Liver (tissue), 8 donors: ENCODE measurements at regions not wholly inside any gene's neighbourhood (a gene's known extent, or its start where the extent isn't known, plus 50 kb on each side); places are given as distances from the start of the nearest gene placed in this dataset.

Experiments
- DNase-seq: peaks from one replicate; pipeline ENCODE4 v3.0.0-alpha.2; 2017; ENCODE audit warnings: low spot score
- H3K27ac ChIP-seq, 2 donors: one replicate each; pipeline ENCODE4 v1.7.0; 2013; ENCODE audit warnings: inconsistent platforms in 2 of 2, low read length in 2 of 2, control low read depth in 1 of 2, low read depth in 1 of 2, mild to moderate bottlenecking in 1 of 2
- H3K27me3 ChIP-seq, 4 donors: one replicate each; pipeline versions ENCODE4 v1.6.1 to v1.7.0; 2013; ENCODE audit warnings: low read length in 3 of 4, inconsistent platforms in 1 of 4, mild to moderate bottlenecking in 1 of 4, moderate library complexity in 1 of 4; ENCODE audit not compliant: control insufficient read depth in 4 of 4, insufficient read depth in 4 of 4
- H3K36me3 ChIP-seq, 4 donors: one replicate each; pipeline versions ENCODE4 v1.6.1 to v1.7.0; 2013; ENCODE audit warnings: low read length in 3 of 4, mild to moderate bottlenecking in 3 of 4, low read depth in 1 of 4, moderate library complexity in 1 of 4; ENCODE audit not compliant: control insufficient read depth in 4 of 4, insufficient read depth in 3 of 4
- H3K4me1 ChIP-seq, 4 donors: one replicate each; pipeline versions ENCODE4 v1.6.1 to v1.7.0; 2013; ENCODE audit warnings: low read length in 3 of 4, mild to moderate bottlenecking in 3 of 4, moderate library complexity in 1 of 4; ENCODE audit not compliant: control insufficient read depth in 4 of 4, insufficient read depth in 4 of 4
- H3K4me3 ChIP-seq, 3 donors: one replicate each; pipeline versions ENCODE4 v1.6.1 to v1.7.0; 2013; ENCODE audit warnings: low read length in 3 of 3, control low read depth in 1 of 3, low read depth in 1 of 3, mild to moderate bottlenecking in 1 of 3
- H3K9ac ChIP-seq, 2 donors: one replicate each; pipeline ENCODE4 v1.7.0; 2013; ENCODE audit warnings: low read length in 2 of 2, mild to moderate bottlenecking in 2 of 2, moderate library complexity in 2 of 2, control low read depth in 1 of 2, low read depth in 1 of 2
- H3K9me3 ChIP-seq, 4 donors: one replicate each; pipeline versions ENCODE4 v1.6.1 to v1.7.0; 2013; ENCODE audit warnings: low read length in 3 of 4; ENCODE audit not compliant: control insufficient read depth in 4 of 4
- EGR1 ChIP-seq, 2 donors: IDR thresholded peaks; 2 replicates each; pipeline ENCODE4 v1.6.1; 2016 to 2018; ENCODE audit warnings: antibody characterized with exemption in 2 of 2, low read depth in 2 of 2
- FOXA1 ChIP-seq: IDR thresholded peaks from 2 replicates; pipeline ENCODE4 v1.6.1; 2016; ENCODE audit warnings: antibody characterized with exemption
- FOXA2 ChIP-seq: IDR thresholded peaks from 2 replicates; pipeline ENCODE4 v1.6.1; 2016; ENCODE audit warnings: antibody characterized with exemption
- HNF4G ChIP-seq: IDR thresholded peaks from 2 replicates; pipeline ENCODE4 v1.6.1; 2016; ENCODE audit warnings: antibody characterized with exemption
- NR2F2 ChIP-seq: IDR thresholded peaks from 2 replicates; pipeline ENCODE4 v1.6.1; 2016; ENCODE audit warnings: antibody characterized with exemption
- RAD21 ChIP-seq, 2 donors: IDR thresholded peaks; 2 replicates each; pipeline ENCODE4 v1.6.1; 2016; ENCODE audit warnings: antibody characterized with exemption in 2 of 2, mild to moderate bottlenecking in 2 of 2
- WGBS: extraction: QIAGEN DNeasy Blood & Tissue Kit; methylation state at CpG from one replicate; pipeline ENCODE4 v1.1.7; 2013; 5-methylcytosine and 5-hydroxymethylcytosine counted together
- TF ChIP-seq, protein P1 (sequence below): IDR thresholded peaks from 2 replicates; pipeline ENCODE4 v1.6.1; 2016; ENCODE audit warnings: antibody characterized with exemption
- TF ChIP-seq, protein P2 (sequence below): IDR thresholded peaks from 2 replicates; pipeline ENCODE4 v1.6.1; 2016; ENCODE audit warnings: antibody characterized with exemption, mild to moderate bottlenecking
- TF ChIP-seq, protein P3 (sequence below): fragments of 150-350 bp; IDR thresholded peaks from 2 replicates; pipeline ENCODE4 v1.5.1; 2017; ENCODE audit warnings: improper control_type of control experiment, low read depth, low read length; ENCODE audit not compliant: missing input control
- TF ChIP-seq, protein P4 (sequence below): IDR thresholded peaks from 2 replicates; pipeline ENCODE4 v1.6.1; 2016; ENCODE audit warnings: antibody characterized with exemption
- donor health status: healthy.
- donor health status: healthy.
- donor health status: healthy.
- donor health status: healthy.
- donor health status: healthy.

DNA sequence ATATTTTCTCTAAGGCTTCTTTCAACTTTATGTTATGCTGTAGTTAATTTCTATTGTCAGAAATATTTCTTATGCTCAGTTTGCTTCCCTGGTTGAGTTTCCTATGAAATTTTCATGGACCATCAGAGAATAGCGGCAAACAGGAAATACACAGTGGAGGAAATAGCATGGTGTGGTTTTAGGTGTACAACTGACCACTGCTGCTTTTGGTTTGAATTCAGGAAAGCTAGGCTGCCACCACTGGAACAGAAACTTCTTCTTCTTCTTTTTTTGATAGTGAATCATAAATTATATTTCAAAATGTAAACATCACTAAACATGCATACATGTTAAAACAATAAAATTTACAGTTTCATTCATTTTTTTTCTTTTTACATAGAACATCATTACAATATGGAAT is 316.6 kb upstream of the TGFBR2 start:
- Histone ChIP-seq H3K4me3 (no peak overlapping the region), H3K27me3 (no peaks in the 10 kb centered on the region), H3K9me3 (no peaks in the 10 kb centered on the region), H3K36me3 (no peaks in the 10 kb centered on the region), H3K9ac (no peak overlapping the region), H3K27ac (no peak overlapping the region), H3K4me1 (peaks cover 0 to 7% (median 2%) of the 10 kb centered on the region in 4 donors)
- TF ChIP-seq FOXA1 (no peak), HNF4G (no peak), RAD21 (IDR thresholded peaks at IDR 0.05) (no peak), EGR1 (IDR thresholded peaks at IDR 0.05; ENCODE audit: low read depth in 2 of 2) (no peak)
- TF ChIP-seq, protein P1, sequence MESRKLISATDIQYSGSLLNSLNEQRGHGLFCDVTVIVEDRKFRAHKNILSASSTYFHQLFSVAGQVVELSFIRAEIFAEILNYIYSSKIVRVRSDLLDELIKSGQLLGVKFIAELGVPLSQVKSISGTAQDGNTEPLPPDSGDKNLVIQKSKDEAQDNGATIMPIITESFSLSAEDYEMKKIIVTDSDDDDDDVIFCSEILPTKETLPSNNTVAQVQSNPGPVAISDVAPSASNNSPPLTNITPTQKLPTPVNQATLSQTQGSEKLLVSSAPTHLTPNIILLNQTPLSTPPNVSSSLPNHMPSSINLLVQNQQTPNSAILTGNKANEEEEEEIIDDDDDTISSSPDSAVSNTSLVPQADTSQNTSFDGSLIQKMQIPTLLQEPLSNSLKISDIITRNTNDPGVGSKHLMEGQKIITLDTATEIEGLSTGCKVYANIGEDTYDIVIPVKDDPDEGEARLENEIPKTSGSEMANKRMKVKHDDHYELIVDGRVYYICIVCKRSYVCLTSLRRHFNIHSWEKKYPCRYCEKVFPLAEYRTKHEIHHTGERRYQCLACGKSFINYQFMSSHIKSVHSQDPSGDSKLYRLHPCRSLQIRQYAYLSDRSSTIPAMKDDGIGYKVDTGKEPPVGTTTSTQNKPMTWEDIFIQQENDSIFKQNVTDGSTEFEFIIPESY: no peak
- WGBS: 66% methylated on average over 1 of the region's 1 CpG
- no peak for DNase-seq

DNA sequence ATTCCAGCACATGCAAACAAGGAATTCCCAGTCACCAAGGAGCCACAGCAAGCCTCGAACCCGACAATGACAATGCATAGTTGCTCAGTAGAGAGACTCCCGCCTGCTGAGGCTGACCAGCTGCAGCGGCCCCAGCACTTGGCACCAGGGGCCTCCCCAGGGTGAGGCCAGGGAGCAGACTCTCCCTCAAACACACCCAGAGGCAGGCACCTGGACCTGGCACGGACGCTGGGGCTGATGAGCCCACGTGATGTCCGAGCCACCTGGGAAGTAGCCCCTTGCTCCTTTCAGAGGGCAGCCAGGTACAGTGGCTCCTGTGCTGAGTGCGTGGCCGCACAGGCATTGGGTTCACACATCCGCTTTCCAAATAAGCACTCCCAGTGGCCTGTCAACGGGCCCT is 315.9 kb upstream of the TGFBR2 start:
- TF ChIP-seq, protein P2, sequence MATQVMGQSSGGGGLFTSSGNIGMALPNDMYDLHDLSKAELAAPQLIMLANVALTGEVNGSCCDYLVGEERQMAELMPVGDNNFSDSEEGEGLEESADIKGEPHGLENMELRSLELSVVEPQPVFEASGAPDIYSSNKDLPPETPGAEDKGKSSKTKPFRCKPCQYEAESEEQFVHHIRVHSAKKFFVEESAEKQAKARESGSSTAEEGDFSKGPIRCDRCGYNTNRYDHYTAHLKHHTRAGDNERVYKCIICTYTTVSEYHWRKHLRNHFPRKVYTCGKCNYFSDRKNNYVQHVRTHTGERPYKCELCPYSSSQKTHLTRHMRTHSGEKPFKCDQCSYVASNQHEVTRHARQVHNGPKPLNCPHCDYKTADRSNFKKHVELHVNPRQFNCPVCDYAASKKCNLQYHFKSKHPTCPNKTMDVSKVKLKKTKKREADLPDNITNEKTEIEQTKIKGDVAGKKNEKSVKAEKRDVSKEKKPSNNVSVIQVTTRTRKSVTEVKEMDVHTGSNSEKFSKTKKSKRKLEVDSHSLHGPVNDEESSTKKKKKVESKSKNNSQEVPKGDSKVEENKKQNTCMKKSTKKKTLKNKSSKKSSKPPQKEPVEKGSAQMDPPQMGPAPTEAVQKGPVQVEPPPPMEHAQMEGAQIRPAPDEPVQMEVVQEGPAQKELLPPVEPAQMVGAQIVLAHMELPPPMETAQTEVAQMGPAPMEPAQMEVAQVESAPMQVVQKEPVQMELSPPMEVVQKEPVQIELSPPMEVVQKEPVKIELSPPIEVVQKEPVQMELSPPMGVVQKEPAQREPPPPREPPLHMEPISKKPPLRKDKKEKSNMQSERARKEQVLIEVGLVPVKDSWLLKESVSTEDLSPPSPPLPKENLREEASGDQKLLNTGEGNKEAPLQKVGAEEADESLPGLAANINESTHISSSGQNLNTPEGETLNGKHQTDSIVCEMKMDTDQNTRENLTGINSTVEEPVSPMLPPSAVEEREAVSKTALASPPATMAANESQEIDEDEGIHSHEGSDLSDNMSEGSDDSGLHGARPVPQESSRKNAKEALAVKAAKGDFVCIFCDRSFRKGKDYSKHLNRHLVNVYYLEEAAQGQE: no peak
- no peak for TF ChIP-seq FOXA2
- TF ChIP-seq, protein P1: no peak
- Histone ChIP-seq H3K9me3 (no peaks in the 10 kb centered on the region), H3K27ac (no peak overlapping the region), H3K27me3 (no peaks in the 10 kb centered on the region), H3K36me3 (no peaks in the 10 kb centered on the region), H3K9ac (no peak overlapping the region), H3K4me1 (peaks cover 0 to 7% (median 2%) of the 10 kb centered on the region in 4 donors), H3K4me3 (no peak overlapping the region)
- WGBS: 97% methylated on average over 12 of the region's 12 CpGs
- no peak for DNase-seq

DNA sequence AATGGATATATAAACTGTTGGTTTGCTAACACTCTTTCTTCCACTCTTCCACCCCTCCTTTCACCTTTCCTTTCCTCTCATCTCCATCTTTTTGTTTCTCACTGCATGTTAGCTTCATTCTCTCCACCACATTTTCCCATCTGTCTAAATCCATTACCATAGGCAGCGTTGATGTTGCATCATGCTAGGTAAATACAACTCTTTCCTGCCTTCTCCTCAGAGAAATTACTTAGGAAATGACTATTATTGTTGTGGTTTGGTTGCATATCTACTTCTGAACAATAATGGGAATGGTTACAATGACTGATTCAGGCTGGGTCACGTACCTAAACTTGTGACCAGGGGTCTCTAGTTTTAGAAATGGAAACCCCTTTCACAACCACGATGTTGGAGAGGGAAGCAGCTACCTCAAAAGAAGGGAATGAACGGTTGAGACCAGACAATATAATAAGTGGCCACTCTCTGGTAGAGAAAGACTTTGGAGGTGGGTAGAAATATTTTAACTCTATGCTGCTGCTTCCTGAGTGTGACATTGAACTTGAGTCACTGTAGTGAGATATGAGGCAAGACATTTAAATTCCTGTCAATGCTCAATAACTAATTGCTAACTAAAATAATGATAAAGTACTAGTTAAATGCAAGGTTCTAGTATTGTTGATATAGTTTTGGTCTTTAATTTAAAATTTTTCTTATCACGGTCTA is 314.1 kb upstream of the TGFBR2 start:
- Histone ChIP-seq H3K9me3 (no peaks in the 10 kb centered on the region), H3K27ac (no peak overlapping the region), H3K36me3 (no peaks in the 10 kb centered on the region), H3K4me3 (no peak overlapping the region), H3K4me1 (peaks cover 0 to 4% (median under 1%) of the 10 kb centered on the region in 4 donors), H3K27me3 (no peaks in the 10 kb centered on the region), H3K9ac (no peak overlapping the region)
- 74% methylated on average over 5 of the region's 5 CpGs for WGBS
- DNase-seq: no peak
- TF ChIP-seq, protein P3, sequence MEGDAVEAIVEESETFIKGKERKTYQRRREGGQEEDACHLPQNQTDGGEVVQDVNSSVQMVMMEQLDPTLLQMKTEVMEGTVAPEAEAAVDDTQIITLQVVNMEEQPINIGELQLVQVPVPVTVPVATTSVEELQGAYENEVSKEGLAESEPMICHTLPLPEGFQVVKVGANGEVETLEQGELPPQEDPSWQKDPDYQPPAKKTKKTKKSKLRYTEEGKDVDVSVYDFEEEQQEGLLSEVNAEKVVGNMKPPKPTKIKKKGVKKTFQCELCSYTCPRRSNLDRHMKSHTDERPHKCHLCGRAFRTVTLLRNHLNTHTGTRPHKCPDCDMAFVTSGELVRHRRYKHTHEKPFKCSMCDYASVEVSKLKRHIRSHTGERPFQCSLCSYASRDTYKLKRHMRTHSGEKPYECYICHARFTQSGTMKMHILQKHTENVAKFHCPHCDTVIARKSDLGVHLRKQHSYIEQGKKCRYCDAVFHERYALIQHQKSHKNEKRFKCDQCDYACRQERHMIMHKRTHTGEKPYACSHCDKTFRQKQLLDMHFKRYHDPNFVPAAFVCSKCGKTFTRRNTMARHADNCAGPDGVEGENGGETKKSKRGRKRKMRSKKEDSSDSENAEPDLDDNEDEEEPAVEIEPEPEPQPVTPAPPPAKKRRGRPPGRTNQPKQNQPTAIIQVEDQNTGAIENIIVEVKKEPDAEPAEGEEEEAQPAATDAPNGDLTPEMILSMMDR: no peak
- TF ChIP-seq RAD21 (IDR thresholded peaks at IDR 0.05) (peak in 1 of 2 donors; percentile 12), FOXA2 (peak; percentile 8), NR2F2 (no peak)
- TF ChIP-seq, protein P4, sequence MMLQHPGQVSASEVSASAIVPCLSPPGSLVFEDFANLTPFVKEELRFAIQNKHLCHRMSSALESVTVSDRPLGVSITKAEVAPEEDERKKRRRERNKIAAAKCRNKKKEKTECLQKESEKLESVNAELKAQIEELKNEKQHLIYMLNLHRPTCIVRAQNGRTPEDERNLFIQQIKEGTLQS: peak; percentile 67
